Fibroblast of the aortic adventitia (primary cell): ENCODE measurements at regions not wholly inside any gene's neighbourhood (a gene's known extent, or its start where the extent isn't known, plus 50 kb on each side); places are given as distances from the start of the nearest gene placed in this dataset.
A peak's percentile ranks its signal among the peaks of the same experiment; 100 is the strongest.

Source experiments
- DNase-seq: peaks from one replicate; pipeline ENCODE4 v3.0.0-alpha.2; 2010; ENCODE audit warnings: low read depth
- H3K4me3 ChIP-seq: 2 replicates; pipeline ENCODE4 v1.5.1; 2011; ENCODE audit warnings: low read depth, mild to moderate bottlenecking, control low read depth, low read length, moderate library complexity
- CTCF ChIP-seq: IDR thresholded peaks from 2 replicates; pipeline ENCODE4 v1.5.1; 2011; ENCODE audit warnings: mild to moderate bottlenecking, low read length, control low read depth, inconsistent platforms; ENCODE audit not compliant: insufficient read depth

- TF ChIP-seq CTCF: no peak
These were observed 258.7 kb downstream of the SEC14L1 start for GRCh38 chr17:77399319-77399957.

DNA sequence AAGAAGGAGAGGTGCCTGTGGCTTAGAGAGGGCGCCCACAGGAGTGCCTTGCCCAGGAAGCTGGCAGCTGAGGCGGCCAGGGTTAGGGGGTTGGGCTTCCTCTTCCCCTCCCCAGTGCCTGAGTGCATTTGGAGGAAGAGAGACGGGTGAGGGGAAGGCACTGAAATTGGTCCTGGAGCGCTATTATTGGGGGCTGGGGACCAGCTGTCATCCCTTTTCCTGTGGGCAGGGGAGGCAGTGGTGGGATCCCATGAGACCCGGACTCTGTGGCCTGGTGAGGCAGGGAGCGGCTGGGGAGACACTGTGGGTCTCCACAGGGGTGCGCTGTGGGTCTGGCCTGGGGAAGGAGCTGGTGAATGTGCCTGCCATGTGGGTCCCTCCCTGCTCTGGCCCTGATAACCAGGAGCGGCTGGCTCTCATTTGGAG lies 259.7 kb downstream of the SEC14L1 start:
- peak; percentile 35 for TF ChIP-seq CTCF
- DNase-seq: no peak
- no peak overlapping the region for H3K4me3 ChIP-seq

More at GRCh38 chr17:77399319-77399957, 258.7 kb downstream of the SEC14L1 start:
- DNase-seq: no peak
- no peak overlapping the region for H3K4me3 ChIP-seq

- DNase-seq: no peak
- no peak overlapping the region for H3K4me3 ChIP-seq
- TF ChIP-seq CTCF: no peak
These were observed 261.5 kb downstream of the SEC14L1 start for GRCh38 chr17:77402159-77402731.

DNA sequence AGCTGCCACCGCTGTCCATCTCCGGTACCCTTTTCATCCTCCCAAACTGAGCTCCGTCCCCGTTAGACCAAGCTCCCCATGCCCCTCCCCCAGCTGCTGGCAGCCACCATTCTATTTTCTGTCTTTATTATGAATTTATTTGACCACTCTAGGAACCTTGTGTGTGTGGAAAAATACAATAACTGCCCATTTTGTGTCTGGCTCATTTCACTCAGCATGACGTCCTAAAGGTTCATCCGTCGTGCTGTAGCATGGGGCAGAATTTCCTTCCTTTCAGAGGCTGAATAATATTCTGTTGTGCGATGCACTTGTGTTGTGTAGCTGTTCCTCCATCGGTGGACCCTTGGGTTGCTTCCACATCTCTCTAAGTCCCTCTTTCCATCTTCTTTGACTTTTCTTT lies 263.1 kb downstream of the SEC14L1 start:
- no peak for DNase-seq
- H3K4me3 ChIP-seq: no peak overlapping the region
- TF ChIP-seq CTCF: no peak

- peak; percentile 55 for DNase-seq
These were observed 264.2 kb downstream of the SEC14L1 start for GRCh38 chr17:77404812-77405581.

More at GRCh38 chr17:77404812-77405581, 264.2 kb downstream of the SEC14L1 start:
- H3K4me3 ChIP-seq: no peak overlapping the region
- no peak for TF ChIP-seq CTCF
